ENCODE measurements at regions not wholly inside any gene's neighbourhood (a gene's known extent, or its start where the extent isn't known, plus 50 kb on each side); places are given as distances from the start of the nearest gene placed in this dataset.
"Not testable (repeated sequence)": the region's sequence is repeated elsewhere in the genome, so short reads cannot be mapped to it uniquely, and the experiment has no call there.

DNA sequence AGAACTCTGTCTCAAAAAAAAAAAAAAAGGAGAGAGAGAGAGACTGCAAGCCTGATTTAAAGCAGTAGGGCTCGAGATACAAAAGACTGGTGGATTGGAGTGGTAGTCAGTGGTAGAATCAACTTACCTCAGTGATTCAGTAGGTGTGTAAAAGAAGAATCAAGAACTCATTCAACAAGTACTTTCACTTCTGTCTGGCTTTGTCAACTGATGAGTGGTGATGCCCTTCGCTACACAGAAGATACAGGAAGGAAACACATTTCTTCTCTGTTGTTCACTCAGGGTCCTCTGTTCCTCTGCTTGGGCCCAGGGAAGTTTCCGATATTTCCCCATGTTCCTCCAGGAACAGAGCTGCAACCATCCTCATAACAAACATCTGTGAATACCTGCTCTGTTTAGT, 68.6 kb upstream of the COG2 start:
- H3K4me3 ChIP-seq (ENCODE audit: low read depth in 1 of 2, low read length in 2 of 2): no peak overlapping the region
- no peak overlapping the region for H3K27ac ChIP-seq (ENCODE audit: low read depth, low read length)
- no peak overlapping the region for H3K9ac ChIP-seq (ENCODE audit: low read depth in 1 of 2, low read length in 2 of 2)
- peaks cover 29 to 36% of the 10 kb centered on the region in 2 donors for H3K4me1 ChIP-seq (ENCODE audit: control insufficient read depth in 1 of 2, insufficient read depth in 2 of 2, low read length in 2 of 2)
- no peaks in the 10 kb centered on the region for H3K9me3 ChIP-seq (ENCODE audit: control insufficient read depth in 1 of 2, low read length in 2 of 2)
- no peaks in the 10 kb centered on the region for H3K36me3 ChIP-seq (ENCODE audit: control insufficient read depth in 1 of 2, insufficient read depth in 2 of 2, low read length in 2 of 2)
- H3K27me3 ChIP-seq (ENCODE audit: control insufficient read depth in 1 of 2, insufficient read depth in 2 of 2, low read length in 2 of 2): no peaks in the 10 kb centered on the region

DNA sequence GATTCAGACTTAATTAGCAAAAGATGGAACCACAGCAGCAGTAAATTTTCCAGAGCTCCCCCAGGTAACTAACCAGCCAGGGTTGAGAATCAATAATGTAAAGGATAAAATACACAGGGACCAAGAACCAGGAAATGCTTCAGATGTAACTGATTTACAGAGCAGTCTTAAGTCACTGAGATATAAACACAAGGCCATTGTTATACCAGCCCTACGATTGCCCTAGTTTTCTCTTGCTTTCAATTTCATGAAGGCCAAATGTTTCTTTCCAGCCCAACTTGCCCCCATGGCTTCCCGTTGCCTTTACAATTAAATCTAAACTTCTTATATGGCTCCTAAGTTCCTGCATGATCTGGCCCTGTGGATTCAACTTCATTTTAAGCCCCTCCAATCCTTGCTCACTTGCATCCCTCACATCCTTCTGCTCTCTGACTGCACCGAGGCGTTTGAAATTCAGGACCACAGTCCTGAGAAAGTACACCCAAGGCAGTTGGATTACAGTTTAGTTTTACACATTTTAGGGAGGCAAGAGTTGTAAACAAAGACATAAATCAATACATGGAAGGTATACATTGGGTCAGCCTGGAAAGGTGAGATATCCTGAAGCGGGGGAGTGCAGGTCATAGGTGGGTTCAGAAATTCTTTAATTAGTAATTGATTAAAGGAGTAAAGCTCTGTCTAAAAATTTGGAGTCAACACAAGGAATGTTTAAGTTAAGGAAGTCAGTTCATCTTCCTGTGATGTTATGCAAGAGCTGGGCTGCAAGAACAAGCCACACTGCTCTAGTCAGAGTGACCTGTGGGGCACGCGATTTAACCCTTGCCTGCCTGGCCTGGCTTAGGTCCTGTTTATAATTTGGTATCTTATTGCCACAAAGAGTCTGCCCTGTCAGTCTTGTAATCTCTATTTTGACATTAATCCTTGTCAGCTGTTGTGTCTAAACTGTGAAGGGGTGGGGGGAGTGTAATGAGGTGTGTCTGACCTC, 69.9 kb upstream of the COG2 start:
- Histone ChIP-seq H3K4me3 (ENCODE audit: low read depth in 1 of 2, low read length in 2 of 2) (peak overlapping the region; percentile 31 to 36), H3K9me3 (ENCODE audit: control insufficient read depth in 1 of 2, low read length in 2 of 2) (no peaks in the 10 kb centered on the region), H3K9ac (ENCODE audit: low read depth in 1 of 2, low read length in 2 of 2) (no peak overlapping the region), H3K4me1 (ENCODE audit: control insufficient read depth in 1 of 2, insufficient read depth in 2 of 2, low read length in 2 of 2) (peaks cover 33 to 36% of the 10 kb centered on the region in 2 donors), H3K27ac (ENCODE audit: low read depth, low read length) (no peak overlapping the region), H3K36me3 (ENCODE audit: control insufficient read depth in 1 of 2, insufficient read depth in 2 of 2, low read length in 2 of 2) (no peaks in the 10 kb centered on the region), H3K27me3 (ENCODE audit: control insufficient read depth in 1 of 2, insufficient read depth in 2 of 2, low read length in 2 of 2) (no peaks in the 10 kb centered on the region)

DNA sequence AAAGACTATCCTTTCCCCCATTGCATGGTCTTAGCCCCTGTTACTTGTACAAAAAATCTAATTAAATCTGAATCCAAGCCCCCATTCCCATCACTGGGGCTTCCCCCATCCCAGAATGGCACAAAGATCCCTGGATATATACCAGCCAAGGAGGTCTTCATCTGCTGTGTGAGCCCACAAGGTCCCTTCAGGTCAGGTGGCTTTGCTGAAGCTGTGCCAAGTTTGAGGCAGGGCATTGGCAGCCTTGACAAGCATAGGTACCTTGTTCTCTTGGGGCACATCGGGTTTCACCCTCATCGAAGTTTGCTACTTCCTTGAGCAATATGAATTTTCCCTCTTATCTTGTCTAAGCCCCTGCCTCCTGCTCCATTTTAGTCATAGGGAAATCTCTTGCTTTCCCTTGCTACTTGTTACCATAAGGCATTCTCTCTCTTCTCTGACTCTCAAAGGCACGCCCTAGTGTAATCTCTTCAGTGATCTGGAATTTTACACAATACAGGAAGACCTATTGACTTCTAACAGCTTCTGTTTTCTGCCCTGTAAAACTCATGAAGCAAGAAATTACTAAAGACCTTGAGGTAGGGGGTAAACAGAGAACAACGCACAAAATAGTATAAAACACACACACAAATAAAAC, 71.4 kb upstream of the COG2 start:
- no peak overlapping the region for H3K27ac ChIP-seq (ENCODE audit: low read depth, low read length)
- H3K9ac ChIP-seq (ENCODE audit: low read depth in 1 of 2, low read length in 2 of 2): no peak overlapping the region
- H3K4me3 ChIP-seq (ENCODE audit: low read depth in 1 of 2, low read length in 2 of 2): no peak overlapping the region
- no peaks in the 10 kb centered on the region for H3K9me3 ChIP-seq (ENCODE audit: control insufficient read depth in 1 of 2, low read length in 2 of 2)
- no peaks in the 10 kb centered on the region for H3K36me3 ChIP-seq (ENCODE audit: control insufficient read depth in 1 of 2, insufficient read depth in 2 of 2, low read length in 2 of 2)
- peaks cover 29% of the 10 kb centered on the region in 2 donors for H3K4me1 ChIP-seq (ENCODE audit: control insufficient read depth in 1 of 2, insufficient read depth in 2 of 2, low read length in 2 of 2)
- H3K27me3 ChIP-seq (ENCODE audit: control insufficient read depth in 1 of 2, insufficient read depth in 2 of 2, low read length in 2 of 2): no peaks in the 10 kb centered on the region

DNA sequence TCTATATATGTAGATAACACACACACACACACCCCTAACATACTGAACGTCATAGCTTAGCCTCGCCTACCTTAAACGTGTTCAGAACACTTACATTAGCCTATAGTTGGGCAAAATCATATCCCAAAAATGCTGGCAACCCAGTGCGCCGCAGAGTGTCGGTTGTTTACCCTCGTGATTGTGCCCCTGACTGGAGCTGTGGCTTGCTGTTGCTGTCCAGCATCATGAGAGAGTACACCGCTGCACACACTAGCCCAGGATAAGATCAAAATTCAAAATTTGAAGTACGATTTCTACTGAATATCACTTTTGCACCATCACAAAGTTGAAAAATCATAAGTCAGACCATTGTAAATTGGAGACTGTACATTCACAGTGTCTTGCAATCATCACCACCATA, 73.1 kb upstream of the COG2 start:
- Histone ChIP-seq H3K4me1 (ENCODE audit: control insufficient read depth in 1 of 2, insufficient read depth in 2 of 2, low read length in 2 of 2) (peaks cover 24 to 29% of the 10 kb centered on the region in 2 donors), H3K4me3 (ENCODE audit: low read depth in 1 of 2, low read length in 2 of 2) (no peak overlapping the region), H3K27me3 (ENCODE audit: control insufficient read depth in 1 of 2, insufficient read depth in 2 of 2, low read length in 2 of 2) (peaks cover 0 to 5% of the 10 kb centered on the region in 2 donors), H3K36me3 (ENCODE audit: control insufficient read depth in 1 of 2, insufficient read depth in 2 of 2, low read length in 2 of 2) (no peaks in the 10 kb centered on the region), H3K27ac (ENCODE audit: low read depth, low read length) (no peak overlapping the region), H3K9me3 (ENCODE audit: control insufficient read depth in 1 of 2, low read length in 2 of 2) (no peaks in the 10 kb centered on the region), H3K9ac (ENCODE audit: low read depth in 1 of 2, low read length in 2 of 2) (no peak overlapping the region)

DNA sequence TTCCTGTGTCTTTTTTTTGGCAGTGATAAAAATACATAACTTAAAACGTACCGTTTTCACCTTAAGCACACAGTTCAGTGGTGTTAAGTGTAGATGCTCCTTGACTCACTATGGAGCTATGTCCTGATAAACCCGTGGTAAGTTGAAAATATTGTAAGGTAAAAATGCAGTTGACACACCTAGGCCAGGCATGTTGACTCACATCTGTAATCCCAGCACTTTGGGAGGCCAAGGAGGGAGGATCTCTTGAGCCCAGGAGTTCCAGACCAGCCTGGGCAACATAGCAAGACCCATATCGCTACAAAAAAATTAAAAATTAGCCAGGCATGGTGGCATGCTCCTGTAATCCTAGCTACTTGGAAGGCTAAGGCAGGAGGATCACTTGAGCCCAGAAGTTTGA, 73.6 kb upstream of the COG2 start:
- no peak overlapping the region for H3K9ac ChIP-seq (ENCODE audit: low read depth in 1 of 2, low read length in 2 of 2)
- no peak overlapping the region for H3K4me3 ChIP-seq (ENCODE audit: low read depth in 1 of 2, low read length in 2 of 2)
- H3K36me3 ChIP-seq (ENCODE audit: control insufficient read depth in 1 of 2, insufficient read depth in 2 of 2, low read length in 2 of 2): no peaks in the 10 kb centered on the region
- H3K4me1 ChIP-seq (ENCODE audit: control insufficient read depth in 1 of 2, insufficient read depth in 2 of 2, low read length in 2 of 2): peaks cover 24 to 29% of the 10 kb centered on the region in 2 donors
- no peak overlapping the region for H3K27ac ChIP-seq (ENCODE audit: low read depth, low read length)
- H3K9me3 ChIP-seq (ENCODE audit: control insufficient read depth in 1 of 2, low read length in 2 of 2): no peaks in the 10 kb centered on the region
- peaks cover 0 to 5% of the 10 kb centered on the region in 2 donors for H3K27me3 ChIP-seq (ENCODE audit: control insufficient read depth in 1 of 2, insufficient read depth in 2 of 2, low read length in 2 of 2)

DNA sequence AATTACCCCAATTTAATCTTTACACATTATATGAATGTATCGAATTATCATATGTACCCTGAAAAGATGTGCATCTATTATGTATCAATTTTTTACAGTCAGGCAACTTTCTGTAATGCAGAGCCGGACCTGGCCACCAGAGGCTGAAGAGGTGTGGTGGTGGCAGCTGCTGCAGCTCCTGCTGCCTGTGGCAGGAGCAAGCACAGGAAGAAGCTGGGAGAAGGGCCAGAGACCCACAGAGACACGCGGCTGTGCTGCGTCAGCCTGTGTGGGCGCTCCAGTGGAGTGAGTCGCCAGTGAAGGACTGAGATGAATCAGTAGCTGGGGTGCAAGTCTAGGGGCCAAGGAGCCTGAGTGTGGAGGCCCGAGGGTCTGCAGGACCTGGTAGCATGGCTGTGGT, 74.3 kb upstream of the COG2 start:
- no peaks in the 10 kb centered on the region for H3K9me3 ChIP-seq (ENCODE audit: control insufficient read depth in 1 of 2, low read length in 2 of 2)
- H3K9ac ChIP-seq (ENCODE audit: low read depth in 1 of 2, low read length in 2 of 2): no peak overlapping the region
- no peak overlapping the region for H3K27ac ChIP-seq (ENCODE audit: low read depth, low read length)
- no peak overlapping the region for H3K4me3 ChIP-seq (ENCODE audit: low read depth in 1 of 2, low read length in 2 of 2)
- peaks cover 24 to 27% of the 10 kb centered on the region in 2 donors for H3K4me1 ChIP-seq (ENCODE audit: control insufficient read depth in 1 of 2, insufficient read depth in 2 of 2, low read length in 2 of 2)
- no peaks in the 10 kb centered on the region for H3K36me3 ChIP-seq (ENCODE audit: control insufficient read depth in 1 of 2, insufficient read depth in 2 of 2, low read length in 2 of 2)
- H3K27me3 ChIP-seq (ENCODE audit: control insufficient read depth in 1 of 2, insufficient read depth in 2 of 2, low read length in 2 of 2): peaks cover 0 to 5% of the 10 kb centered on the region in 2 donors

DNA sequence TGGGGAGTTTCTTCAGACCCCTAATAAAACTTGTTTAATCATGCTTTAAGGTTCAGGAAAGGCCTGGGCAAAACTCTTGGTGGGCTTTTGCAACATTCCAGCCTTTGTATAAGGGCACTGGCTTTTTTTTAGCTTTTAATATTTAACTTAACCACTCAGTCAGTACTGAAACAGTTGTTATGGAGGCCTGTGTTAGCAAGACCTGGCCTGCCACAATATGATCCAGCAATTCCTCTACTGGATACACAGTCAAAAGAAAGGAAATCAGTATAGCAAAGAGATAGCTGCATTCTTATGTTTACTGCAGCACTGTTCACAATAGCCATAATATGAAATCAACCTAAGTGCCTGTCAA, 75.1 kb upstream of the COG2 start:
- Histone ChIP-seq H3K9me3 (ENCODE audit: control insufficient read depth in 1 of 2, low read length in 2 of 2) (no peaks in the 10 kb centered on the region), H3K9ac (ENCODE audit: low read depth in 1 of 2, low read length in 2 of 2) (no peak overlapping the region), H3K36me3 (ENCODE audit: control insufficient read depth in 1 of 2, insufficient read depth in 2 of 2, low read length in 2 of 2) (no peaks in the 10 kb centered on the region), H3K4me3 (ENCODE audit: low read depth in 1 of 2, low read length in 2 of 2) (no peak overlapping the region), H3K4me1 (ENCODE audit: control insufficient read depth in 1 of 2, insufficient read depth in 2 of 2, low read length in 2 of 2) (peaks cover 16 to 19% of the 10 kb centered on the region in 2 donors), H3K27me3 (ENCODE audit: control insufficient read depth in 1 of 2, insufficient read depth in 2 of 2, low read length in 2 of 2) (peaks cover 0 to 5% of the 10 kb centered on the region in 2 donors), H3K27ac (ENCODE audit: low read depth, low read length) (no peak overlapping the region)

DNA sequence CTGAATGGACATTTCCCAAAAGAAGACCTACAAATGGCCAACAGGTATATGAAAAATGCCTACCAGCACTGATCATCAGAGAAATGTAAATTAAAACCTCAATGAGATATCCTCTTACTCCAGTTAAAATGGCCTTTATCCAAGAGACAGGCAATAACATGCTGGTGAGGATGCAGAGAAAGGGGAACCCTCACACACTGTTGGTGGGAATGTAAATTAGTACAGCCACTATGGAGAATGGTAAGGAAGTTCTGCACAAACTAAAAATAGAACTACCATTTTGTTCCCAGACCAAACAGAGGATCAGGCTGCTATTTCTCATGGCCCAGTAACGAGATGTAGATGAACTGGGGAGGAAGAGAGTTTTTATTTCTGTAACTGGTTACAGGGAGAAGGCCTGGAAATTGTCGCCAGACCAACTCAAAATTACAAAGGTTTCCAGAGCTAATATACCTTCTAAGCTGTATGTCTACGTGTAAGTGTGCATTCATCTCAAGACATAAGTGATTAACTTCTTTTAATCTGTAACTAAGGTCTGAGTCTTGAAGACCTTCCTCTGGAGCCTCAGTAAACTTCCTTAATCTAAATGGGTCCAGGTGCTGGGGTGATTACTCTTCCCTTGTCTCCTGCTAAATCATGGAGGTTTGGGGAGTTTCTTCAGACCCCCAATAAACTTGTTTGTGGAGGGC, 75.6 kb upstream of the COG2 start:
- H3K4me1 ChIP-seq (ENCODE audit: control insufficient read depth in 1 of 2, insufficient read depth in 2 of 2, low read length in 2 of 2): peaks cover 10 to 15% of the 10 kb centered on the region in 2 donors
- not testable (repeated sequence) for H3K4me3 ChIP-seq (ENCODE audit: low read depth in 1 of 2, low read length in 2 of 2); H3K9me3 ChIP-seq (ENCODE audit: control insufficient read depth in 1 of 2, low read length in 2 of 2); H3K36me3 ChIP-seq (ENCODE audit: control insufficient read depth in 1 of 2, insufficient read depth in 2 of 2, low read length in 2 of 2); H3K9ac ChIP-seq (ENCODE audit: low read depth in 1 of 2, low read length in 2 of 2); H3K27ac ChIP-seq (ENCODE audit: low read depth, low read length); H3K27me3 ChIP-seq (ENCODE audit: control insufficient read depth in 1 of 2, insufficient read depth in 2 of 2, low read length in 2 of 2)

DNA sequence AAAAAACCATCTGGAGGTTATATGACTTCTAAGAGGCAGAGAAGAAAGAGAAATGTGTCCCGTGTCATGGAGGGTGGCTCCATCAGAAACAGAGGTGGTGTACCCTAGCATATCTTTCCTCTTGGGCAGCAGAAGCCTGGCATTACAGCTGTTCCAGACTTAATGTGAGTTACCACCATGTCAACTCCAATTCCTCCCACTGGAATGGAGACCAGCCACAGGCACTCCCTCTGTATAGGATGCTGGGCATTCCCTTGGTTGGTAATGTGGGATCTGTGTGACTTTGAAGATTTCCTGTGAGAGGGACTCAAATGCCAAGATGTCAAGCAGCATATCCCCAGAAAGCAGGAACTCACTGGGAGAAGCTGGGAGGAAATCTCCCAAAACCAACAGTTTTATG, 77.1 kb upstream of the COG2 start:
- Histone ChIP-seq H3K4me1 (ENCODE audit: control insufficient read depth in 1 of 2, insufficient read depth in 2 of 2, low read length in 2 of 2) (peaks cover 0 to 3% of the 10 kb centered on the region in 2 donors), H3K9ac (ENCODE audit: low read depth in 1 of 2, low read length in 2 of 2) (no peak overlapping the region), H3K27ac (ENCODE audit: low read depth, low read length) (no peak overlapping the region), H3K4me3 (ENCODE audit: low read depth in 1 of 2, low read length in 2 of 2) (no peak overlapping the region), H3K27me3 (ENCODE audit: control insufficient read depth in 1 of 2, insufficient read depth in 2 of 2, low read length in 2 of 2) (peaks cover 0 to 5% of the 10 kb centered on the region in 2 donors), H3K36me3 (ENCODE audit: control insufficient read depth in 1 of 2, insufficient read depth in 2 of 2, low read length in 2 of 2) (no peaks in the 10 kb centered on the region), H3K9me3 (ENCODE audit: control insufficient read depth in 1 of 2, low read length in 2 of 2) (no peaks in the 10 kb centered on the region)

DNA sequence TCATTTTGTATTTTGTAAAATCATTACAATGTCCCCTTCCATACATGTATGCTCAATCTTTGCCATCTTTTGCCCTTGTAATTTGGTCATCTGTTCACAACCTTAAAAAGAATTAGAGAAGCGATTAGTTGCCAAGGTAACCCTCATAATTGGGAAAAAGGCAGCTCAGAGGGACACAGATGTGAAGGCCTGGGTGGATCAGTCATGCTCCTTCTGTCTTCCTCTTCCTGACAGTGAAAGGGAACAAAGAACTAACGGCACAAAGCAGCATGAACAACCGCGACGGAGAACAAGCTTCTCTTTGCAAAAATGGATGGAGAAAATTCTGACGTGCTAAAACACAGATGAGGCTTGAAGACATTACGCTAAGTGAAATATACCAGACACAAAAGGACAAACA, 78.7 kb upstream of the COG2 start:
- peaks cover 0 to 5% of the 10 kb centered on the region in 2 donors for H3K27me3 ChIP-seq (ENCODE audit: control insufficient read depth in 1 of 2, insufficient read depth in 2 of 2, low read length in 2 of 2)
- no peaks in the 10 kb centered on the region for H3K9me3 ChIP-seq (ENCODE audit: control insufficient read depth in 1 of 2, low read length in 2 of 2)
- H3K9ac ChIP-seq (ENCODE audit: low read depth in 1 of 2, low read length in 2 of 2): no peak overlapping the region
- H3K4me3 ChIP-seq (ENCODE audit: low read depth in 1 of 2, low read length in 2 of 2): no peak overlapping the region
- peaks cover 0 to 3% of the 10 kb centered on the region in 2 donors for H3K4me1 ChIP-seq (ENCODE audit: control insufficient read depth in 1 of 2, insufficient read depth in 2 of 2, low read length in 2 of 2)
- no peaks in the 10 kb centered on the region for H3K36me3 ChIP-seq (ENCODE audit: control insufficient read depth in 1 of 2, insufficient read depth in 2 of 2, low read length in 2 of 2)
- no peak overlapping the region for H3K27ac ChIP-seq (ENCODE audit: low read depth, low read length)

Measured in duodenal mucosa (tissue), 2 donors.